K562 (cell line): ENCODE measurements at regions not wholly inside any gene's neighbourhood (a gene's known extent, or its start where the extent isn't known, plus 50 kb on each side); places are given as distances from the start of the nearest gene placed in this dataset.

Experiments used
- ATAC-seq: fragments of 200-7000 bp; cut with Tn5 transposase; 3 replicates; pipeline ENCODE4 v1.9.1; 2020; ENCODE audit warnings: moderate library complexity
- BruUV-seq: library from RNA; stranded (reverse); fragments of 400-500 nt; replicated peaks from 2 replicates; lab custom pipeline; 2021; lab: Mats Ljungman, UMichigan
- CTCF ChIA-PET: fragments of 300-600 bp; formaldehyde crosslinking; extraction: SDS; loops from one replicate; lab custom pipeline; 2021; ENCODE audit warnings: low intra/inter-chr PET ratio; lab: Yijun Ruan, JAX
- POLR2A ChIA-PET: fragments of 300-600, 350-650 bp; sonication (Branson Sonifier 250); formaldehyde crosslinking; extraction: SDS; loops from one replicate; lab custom pipeline; 2021; ENCODE audit warnings: antibody characterized with exemption, inconsistent platforms; lab: Yijun Ruan, JAX
- DNase-seq, 4 experiments: peaks; one replicate each; pipeline versions ENCODE4 v3.0.0 to v3.0.0-alpha.2; 2011 to 2018; ENCODE audit warnings: low spot score in 3 of 4, mixed read lengths in 3 of 4; ENCODE audit errors: extremely low read depth in 1 of 4
- FAIRE-seq: peaks from 2 replicates; lab custom pipeline; 2011; peaks lifted over from hg19 to GRCh38; lab: Jason Lieb, UNC
- H2AFZ ChIP-seq: 2 replicates; pipeline ENCODE4 v1.6.0; 2011; ENCODE audit warnings: low read depth, low read length, control low read depth, inconsistent platforms
- H3K27ac ChIP-seq: fragments of 200-600 bp; 3 replicates; pipeline ENCODE4 v1.8.0; 2011; ENCODE audit warnings: low read depth, mild to moderate bottlenecking, control low read depth, inconsistent platforms, low read length, moderate library complexity, mixed read lengths; ENCODE audit errors: extremely low read depth
- H3K27me3 ChIP-seq, 2 experiments: fragments of 300-600 bp in 1 of 2; 2 replicates in 1 of 2; 3 replicates in 1 of 2; pipeline versions ENCODE4 v1.6.0 to v1.8.0; 2011; ENCODE audit warnings: inconsistent platforms in 2 of 2, low read length in 2 of 2, mild to moderate bottlenecking in 1 of 2, mixed read lengths in 1 of 2, moderate library complexity in 1 of 2; ENCODE audit not compliant: control insufficient read depth in 2 of 2, insufficient read depth in 2 of 2
- H3K36me3 ChIP-seq: fragments of 300-600 bp; 3 replicates; pipeline ENCODE4 v1.8.0; 2011; ENCODE audit warnings: mild to moderate bottlenecking, low read length, inconsistent platforms; ENCODE audit not compliant: control insufficient read depth, insufficient read depth
- H3K4me1 ChIP-seq, 2 experiments: fragments of 200-600 bp in 1 of 2; replicated peaks in 1 of 2; 2 replicates in 1 of 2; 3 replicates in 1 of 2; pipeline versions ENCODE4 v1.5.1 to v1.8.0; 2011; ENCODE audit warnings: inconsistent platforms in 2 of 2, low read length in 2 of 2, mild to moderate bottlenecking in 1 of 2, mixed read lengths in 1 of 2, moderate library complexity in 1 of 2; ENCODE audit not compliant: control insufficient read depth in 2 of 2, insufficient read depth in 2 of 2
- H3K4me2 ChIP-seq: 2 replicates; pipeline ENCODE4 v1.6.1; 2011; ENCODE audit warnings: low read length, control low read depth, inconsistent platforms, mixed read lengths; ENCODE audit not compliant: insufficient read depth
- H3K4me3 ChIP-seq: fragments of 200-600 bp; sonication (generic), shearing (Covaris generic); 2 replicates; pipeline ENCODE4 v1.5.1; 2016; ENCODE audit warnings: control low read depth, inconsistent platforms
- H3K79me2 ChIP-seq: fragments of 200-600 bp; 3 replicates; pipeline ENCODE4 v1.8.0; 2011; ENCODE audit warnings: low read length, inconsistent platforms; ENCODE audit not compliant: control insufficient read depth, insufficient read depth
- H3K9ac ChIP-seq, 2 experiments: 2 replicates each; pipeline versions ENCODE4 v1.6.0 to v1.6.1; 2011; ENCODE audit warnings: low read depth in 2 of 2, low read length in 2 of 2, control low read depth in 1 of 2, inconsistent platforms in 1 of 2, mild to moderate bottlenecking in 1 of 2, mixed read lengths in 1 of 2; ENCODE audit not compliant: insufficient read depth in 1 of 2
- H3K9me1 ChIP-seq: one replicate; pipeline ENCODE4 v1.6.0; 2011; ENCODE audit warnings: inconsistent platforms, mild to moderate bottlenecking, low read length, moderate library complexity; ENCODE audit not compliant: control insufficient read depth, insufficient read depth
- H3K9me3 ChIP-seq: replicated peaks from 2 replicates; pipeline ENCODE4 v1.5.1; 2011; ENCODE audit warnings: low read depth, low read length, inconsistent platforms; ENCODE audit not compliant: control insufficient read depth, insufficient read depth
- H4K20me1 ChIP-seq: replicated peaks from 2 replicates; pipeline ENCODE4 v1.6.1; 2011; ENCODE audit warnings: low read length, inconsistent platforms, mixed read lengths; ENCODE audit not compliant: control insufficient read depth, insufficient read depth
- ETS1 ChIP-seq: conservative IDR thresholded peaks from 2 replicates; pipeline ENCODE4 v1.6.1; 2011; ENCODE audit warnings: low read depth, mild to moderate bottlenecking, low read length; ENCODE audit not compliant: control insufficient read depth
- KDM5B ChIP-seq: fragments of 200-600 bp; sonication (generic); IDR thresholded peaks from 2 replicates; pipeline ENCODE4 v1.6.1; 2012; ENCODE audit warnings: low read depth, mild to moderate bottlenecking, moderate library complexity, low read length, control low read depth, inconsistent platforms; ENCODE audit not compliant: insufficient replicate concordance
- SIN3B ChIP-seq: fragments of 450-650 bp; IDR thresholded peaks from 2 replicates; pipeline ENCODE4 v1.6.1; 2017; ENCODE audit warnings: low read depth, mild to moderate bottlenecking, moderate library complexity
- WGBS: fragments of 100-300 bp; shearing (Covaris generic); methylation state at CpG from one replicate; pipeline ENCODE4 v1.1.6; 2016; ENCODE audit warnings: low coverage, mixed read lengths; ENCODE audit not compliant: insufficient coverage; ENCODE audit errors: missing lambda C conversion rate; 5-methylcytosine and 5-hydroxymethylcytosine counted together
- in situ Hi-C: fragments of 300-500 bp; cut with MboI; formaldehyde crosslinking; loops from 4 replicates; pipeline ENCODE4 v1.15.0; 2018; ENCODE audit warnings: inconsistent platforms, mixed read lengths
- intact Hi-C: fragments of 100-400 bp; cut with micrococcal nuclease; formaldehyde crosslinking; loops from 2 replicates; pipeline ENCODE4 v1.14.2; 2022
- TF ChIP-seq, protein P1 (sequence below): fragments of 250-450 bp; sonication (Bioruptor Pico); IDR thresholded peaks from 2 replicates; pipeline ENCODE4 v1.8.0; 2022; ENCODE audit warnings: inconsistent platforms

DNA sequence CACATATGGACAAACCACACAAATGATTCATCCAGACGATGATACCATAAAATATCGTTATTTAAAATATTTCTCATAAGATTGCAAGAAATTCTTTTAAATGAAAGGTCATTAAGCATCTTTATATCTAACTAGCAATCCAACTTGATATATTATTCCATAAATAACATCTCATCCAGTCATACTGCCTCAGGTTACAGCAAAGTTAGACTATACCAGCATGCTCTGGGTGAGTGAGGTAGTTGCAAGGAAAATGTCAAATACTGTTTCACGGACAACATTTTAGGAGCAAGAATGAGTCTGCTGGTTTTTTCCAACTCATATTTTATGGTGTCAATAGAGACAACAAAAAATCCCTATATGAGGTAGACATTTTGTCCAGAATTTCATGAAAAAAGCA lies 200.9 kb upstream of the TRPM3 start:
- Histone ChIP-seq H3K4me3 (no peak overlapping the region), H3K9me1 (no peaks in the 10 kb centered on the region), H3K36me3 (no peaks in the 10 kb centered on the region), H3K27ac (no peak overlapping the region), H3K9me3 (no peaks in the 10 kb centered on the region), H3K4me1 (no peaks in the 10 kb centered on the region), H2AFZ (no peak overlapping the region), H4K20me1 (no peaks in the 10 kb centered on the region), H3K79me2 (no peaks in the 10 kb centered on the region), H3K9ac (no peak overlapping the region), H3K27me3 (no peaks in the 10 kb centered on the region), H3K4me2 (no peak overlapping the region)
- no TSS peak for BruUV-seq
- no peak for TF ChIP-seq SIN3B
- TF ChIP-seq, protein P1, sequence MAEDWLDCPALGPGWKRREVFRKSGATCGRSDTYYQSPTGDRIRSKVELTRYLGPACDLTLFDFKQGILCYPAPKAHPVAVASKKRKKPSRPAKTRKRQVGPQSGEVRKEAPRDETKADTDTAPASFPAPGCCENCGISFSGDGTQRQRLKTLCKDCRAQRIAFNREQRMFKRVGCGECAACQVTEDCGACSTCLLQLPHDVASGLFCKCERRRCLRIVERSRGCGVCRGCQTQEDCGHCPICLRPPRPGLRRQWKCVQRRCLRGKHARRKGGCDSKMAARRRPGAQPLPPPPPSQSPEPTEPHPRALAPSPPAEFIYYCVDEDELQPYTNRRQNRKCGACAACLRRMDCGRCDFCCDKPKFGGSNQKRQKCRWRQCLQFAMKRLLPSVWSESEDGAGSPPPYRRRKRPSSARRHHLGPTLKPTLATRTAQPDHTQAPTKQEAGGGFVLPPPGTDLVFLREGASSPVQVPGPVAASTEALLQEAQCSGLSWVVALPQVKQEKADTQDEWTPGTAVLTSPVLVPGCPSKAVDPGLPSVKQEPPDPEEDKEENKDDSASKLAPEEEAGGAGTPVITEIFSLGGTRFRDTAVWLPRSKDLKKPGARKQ (CRISPR knock-in tag): no peak
- TF ChIP-seq KDM5B: no peak
- no peak for TF ChIP-seq ETS1
- no peak for ATAC-seq
- CTCF ChIA-PET: no interaction called here
- DNase-seq: no peak
- intact Hi-C loops (no loop called here), in situ Hi-C loops (no loop called here)
- POLR2A ChIA-PET: no interaction called here
- no peak for FAIRE-seq
- WGBS: 0% methylated on average over 3 of the region's 3 CpGs
